ENCODE measurements at regions not wholly inside any gene's neighbourhood (a gene's known extent, or its start where the extent isn't known, plus 50 kb on each side); places are given as distances from the start of the nearest gene placed in this dataset.

GRCh38 chr9:102101723-102102122, 363.3 kb upstream of the GRIN3A start:
- H3K4me1 ChIP-seq (replicated peaks): no peaks in the 10 kb centered on the region
- no peak for DNase-seq (ENCODE audit: low read depth in 1 of 2, low spot score in 2 of 2)
- no peak overlapping the region for H3K4me3 ChIP-seq
- H3K27me3 ChIP-seq (replicated peaks): no peaks in the 10 kb centered on the region
- H3K9me3 ChIP-seq (replicated peaks): no peaks in the 10 kb centered on the region
- no peak overlapping the region for H3K27ac ChIP-seq
- H3K36me3 ChIP-seq: no peaks in the 10 kb centered on the region

GRCh38 chr9:102087141-102087540, 348.7 kb upstream of the GRIN3A start:
- Histone ChIP-seq H3K27me3 (replicated peaks) (no peaks in the 10 kb centered on the region), H3K9me3 (replicated peaks) (no peaks in the 10 kb centered on the region), H3K4me1 (replicated peaks) (no peaks in the 10 kb centered on the region), H3K4me3 (no peak overlapping the region), H3K36me3 (no peaks in the 10 kb centered on the region), H3K27ac (no peak overlapping the region)
- DNase-seq (ENCODE audit: low read depth in 1 of 2, low spot score in 2 of 2): no peak

DNA sequence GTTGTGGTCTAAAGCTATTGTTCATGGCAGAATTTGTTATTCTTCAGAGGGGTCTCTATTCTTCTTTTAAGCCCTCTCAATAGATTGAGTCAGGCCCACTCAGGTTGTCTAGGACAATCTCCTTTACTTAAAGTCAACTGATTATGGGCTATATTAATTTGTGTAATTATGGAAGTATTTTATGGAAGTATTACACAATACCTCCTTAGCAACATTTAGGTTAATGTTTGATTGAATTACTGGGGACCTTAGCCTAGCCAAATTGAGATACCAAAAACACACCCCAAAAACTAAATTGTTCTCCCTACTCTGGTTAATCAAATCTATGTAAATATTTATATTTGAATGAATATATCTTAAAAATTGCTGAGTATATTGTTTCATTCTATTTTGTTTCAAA, 347.1 kb upstream of the GRIN3A start:
- H3K27ac ChIP-seq: no peak overlapping the region
- H3K36me3 ChIP-seq: no peaks in the 10 kb centered on the region
- H3K4me1 ChIP-seq (replicated peaks): no peaks in the 10 kb centered on the region
- no peak overlapping the region for H3K4me3 ChIP-seq
- H3K27me3 ChIP-seq (replicated peaks): no peaks in the 10 kb centered on the region
- no peaks in the 10 kb centered on the region for H3K9me3 ChIP-seq (replicated peaks)
- no peak for DNase-seq (ENCODE audit: low read depth in 1 of 2, low spot score in 2 of 2)

DNA sequence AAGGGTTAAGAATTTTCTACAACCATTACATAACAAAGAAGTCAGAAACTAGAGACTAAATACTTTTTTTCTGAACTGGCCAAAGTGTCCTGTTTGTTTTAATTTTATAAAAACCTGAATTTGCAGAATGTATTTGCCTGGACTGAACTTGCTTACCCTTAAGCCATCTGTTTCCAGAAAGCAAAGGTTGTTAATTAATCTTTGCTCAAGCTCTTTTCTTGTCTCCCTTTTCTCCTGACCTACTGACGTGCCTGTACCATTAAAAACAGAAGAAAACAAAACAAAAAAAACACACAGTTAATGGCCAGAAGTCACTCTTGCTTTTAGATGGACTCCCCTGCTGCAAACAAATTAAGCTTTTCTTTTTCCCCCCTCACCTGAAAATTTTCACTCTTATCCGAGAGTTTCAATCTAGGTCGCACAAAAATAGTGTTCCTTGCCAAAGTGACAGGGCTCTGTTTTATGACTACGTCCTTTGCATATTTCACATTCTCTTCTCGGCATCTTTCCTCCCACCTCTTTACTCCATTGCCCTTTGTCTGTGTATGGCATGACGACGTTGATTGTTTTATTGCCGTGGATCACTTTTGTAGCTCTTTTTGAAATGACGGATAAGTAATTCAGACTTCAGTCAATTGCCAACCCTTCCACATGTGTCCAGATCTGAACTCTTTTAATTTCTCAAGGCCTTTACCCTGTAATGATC, 333.8 kb upstream of the GRIN3A start:
- Histone ChIP-seq H3K27ac (no peak overlapping the region), H3K36me3 (no peaks in the 10 kb centered on the region), H3K27me3 (replicated peaks) (no peaks in the 10 kb centered on the region), H3K9me3 (replicated peaks) (no peaks in the 10 kb centered on the region), H3K4me3 (no peak overlapping the region), H3K4me1 (replicated peaks) (no peaks in the 10 kb centered on the region)
- DNase-seq (ENCODE audit: low read depth in 1 of 2, low spot score in 2 of 2): no peak

DNA sequence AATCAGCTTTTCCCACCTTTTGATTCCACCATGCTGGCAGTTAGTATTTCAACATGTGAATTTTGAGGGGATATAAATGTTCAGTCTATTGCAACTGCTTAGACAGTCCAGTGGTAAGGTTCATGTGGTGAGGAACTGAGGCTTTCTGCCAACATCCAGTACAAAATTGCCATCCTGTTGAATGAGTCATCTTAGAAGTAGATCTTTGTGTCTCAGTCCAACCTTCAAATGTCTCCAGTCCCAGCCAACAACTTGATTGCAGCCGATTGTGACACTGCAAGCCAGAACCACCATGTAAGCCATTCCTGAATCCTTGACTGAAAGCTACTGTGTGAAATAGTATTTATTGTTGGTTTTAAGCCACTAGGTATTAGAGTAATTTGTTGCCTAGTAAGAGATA, 331.5 kb upstream of the GRIN3A start:
- H3K27me3 ChIP-seq (replicated peaks): no peaks in the 10 kb centered on the region
- no peaks in the 10 kb centered on the region for H3K9me3 ChIP-seq (replicated peaks)
- H3K4me3 ChIP-seq: no peak overlapping the region
- DNase-seq (ENCODE audit: low read depth in 1 of 2, low spot score in 2 of 2): no peak
- H3K4me1 ChIP-seq (replicated peaks): no peaks in the 10 kb centered on the region
- no peaks in the 10 kb centered on the region for H3K36me3 ChIP-seq
- H3K27ac ChIP-seq: no peak overlapping the region

GRCh38 chr9:102054811-102055210, 316.4 kb upstream of the GRIN3A start:
- Histone ChIP-seq H3K4me1 (replicated peaks) (no peaks in the 10 kb centered on the region), H3K27me3 (replicated peaks) (no peaks in the 10 kb centered on the region), H3K4me3 (no peak overlapping the region), H3K27ac (no peak overlapping the region), H3K9me3 (replicated peaks) (no peaks in the 10 kb centered on the region), H3K36me3 (no peaks in the 10 kb centered on the region)
- no peak for DNase-seq (ENCODE audit: low read depth in 1 of 2, low spot score in 2 of 2)

DNA sequence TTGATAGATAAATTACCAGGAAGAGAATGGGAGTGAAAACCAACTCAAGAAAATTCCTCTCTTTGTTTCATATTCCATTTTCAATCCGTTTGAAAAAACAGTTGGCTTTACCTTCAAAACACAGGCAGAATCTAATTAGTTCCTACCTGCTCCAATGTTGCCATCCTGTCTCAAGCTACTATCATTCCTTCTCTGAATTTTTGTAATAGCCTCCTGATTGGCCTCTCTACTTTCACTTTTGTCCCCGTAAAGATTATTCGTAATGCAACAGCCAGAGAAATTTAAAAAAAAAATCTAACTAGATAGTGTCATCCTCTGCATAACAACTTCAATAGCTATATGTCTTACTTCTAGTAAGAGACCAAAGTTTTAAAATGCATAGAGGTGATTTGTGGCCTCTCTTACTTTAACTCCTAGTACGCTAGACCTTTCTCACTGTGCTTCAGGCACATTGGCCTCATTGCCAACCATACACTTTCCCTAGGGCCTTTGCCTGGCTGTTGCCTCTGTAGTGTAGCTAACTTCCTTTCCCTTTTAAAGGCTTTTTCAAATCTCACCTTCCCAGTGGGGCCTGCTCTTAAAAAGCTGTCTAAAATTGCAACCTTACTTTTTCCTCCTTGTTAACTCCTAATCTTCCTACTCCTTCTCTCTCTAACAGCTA, 311.3 kb upstream of the GRIN3A start:
- H3K36me3 ChIP-seq: no peaks in the 10 kb centered on the region
- H3K4me1 ChIP-seq (replicated peaks): no peaks in the 10 kb centered on the region
- DNase-seq (ENCODE audit: low read depth in 1 of 2, low spot score in 2 of 2): no peak
- no peaks in the 10 kb centered on the region for H3K9me3 ChIP-seq (replicated peaks)
- H3K27me3 ChIP-seq (replicated peaks): no peaks in the 10 kb centered on the region
- no peak overlapping the region for H3K27ac ChIP-seq
- H3K4me3 ChIP-seq: no peak overlapping the region

DNA sequence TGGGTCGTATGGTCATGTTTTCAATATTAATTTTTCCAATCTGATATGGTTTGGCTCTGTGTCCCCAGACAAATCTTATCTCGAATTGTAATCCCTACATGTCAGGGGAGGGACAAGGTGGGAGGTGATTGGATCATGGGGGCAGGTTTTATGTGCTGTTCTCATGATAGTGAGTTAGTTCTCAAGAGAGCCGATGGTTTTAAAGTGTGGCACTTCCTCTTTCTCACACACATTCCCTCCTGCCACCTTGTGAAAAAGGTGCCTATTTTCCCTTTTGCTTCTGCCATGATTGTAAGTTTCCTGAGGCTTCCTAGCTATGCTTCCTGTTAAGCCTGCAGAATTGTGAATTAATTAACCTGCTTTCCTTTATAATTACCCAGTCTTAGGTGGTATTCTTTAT, 309.1 kb upstream of the GRIN3A start:
- Histone ChIP-seq H3K4me3 (no peak overlapping the region), H3K36me3 (no peaks in the 10 kb centered on the region), H3K9me3 (replicated peaks) (no peaks in the 10 kb centered on the region), H3K4me1 (replicated peaks) (no peaks in the 10 kb centered on the region), H3K27me3 (replicated peaks) (no peaks in the 10 kb centered on the region), H3K27ac (no peak overlapping the region)
- DNase-seq (ENCODE audit: low read depth in 1 of 2, low spot score in 2 of 2): no peak

GRCh38 chr9:102044133-102044532, 305.7 kb upstream of the GRIN3A start:
- Histone ChIP-seq H3K27me3 (replicated peaks) (no peaks in the 10 kb centered on the region), H3K4me3 (no peak overlapping the region), H3K4me1 (replicated peaks) (no peaks in the 10 kb centered on the region), H3K9me3 (replicated peaks) (no peaks in the 10 kb centered on the region), H3K27ac (no peak overlapping the region), H3K36me3 (no peaks in the 10 kb centered on the region)
- no peak for DNase-seq (ENCODE audit: low read depth in 1 of 2, low spot score in 2 of 2)

DNA sequence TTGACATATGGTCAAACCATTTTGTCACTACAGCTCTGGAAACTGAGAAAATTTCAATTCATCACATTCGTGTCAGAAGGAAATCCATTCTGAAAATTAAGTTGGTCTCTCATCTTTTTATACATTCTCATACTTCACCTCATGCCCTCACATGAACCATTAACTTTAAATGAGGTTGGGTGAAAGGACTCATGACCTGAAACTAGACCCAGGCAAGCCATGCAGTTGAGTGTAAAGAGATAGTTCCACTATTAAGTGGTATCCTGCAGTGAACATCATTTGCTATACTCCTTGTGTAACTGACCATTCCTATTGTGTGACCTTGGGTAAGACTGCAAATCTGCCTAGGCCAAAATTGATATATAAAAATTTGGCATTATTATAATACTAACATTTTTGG, 299.6 kb upstream of the GRIN3A start:
- no peak overlapping the region for H3K4me3 ChIP-seq
- no peak for DNase-seq (ENCODE audit: low read depth in 1 of 2, low spot score in 2 of 2)
- H3K4me1 ChIP-seq (replicated peaks): no peaks in the 10 kb centered on the region
- H3K27me3 ChIP-seq (replicated peaks): no peaks in the 10 kb centered on the region
- H3K27ac ChIP-seq: no peak overlapping the region
- no peaks in the 10 kb centered on the region for H3K9me3 ChIP-seq (replicated peaks)
- no peaks in the 10 kb centered on the region for H3K36me3 ChIP-seq

GRCh38 chr9:102035929-102036328, 297.5 kb upstream of the GRIN3A start:
- no peak for DNase-seq (ENCODE audit: low read depth in 1 of 2, low spot score in 2 of 2)
- Histone ChIP-seq H3K4me1 (replicated peaks) (no peaks in the 10 kb centered on the region), H3K9me3 (replicated peaks) (no peaks in the 10 kb centered on the region), H3K4me3 (no peak overlapping the region), H3K36me3 (no peaks in the 10 kb centered on the region), H3K27ac (no peak overlapping the region), H3K27me3 (replicated peaks) (no peaks in the 10 kb centered on the region)

DNA sequence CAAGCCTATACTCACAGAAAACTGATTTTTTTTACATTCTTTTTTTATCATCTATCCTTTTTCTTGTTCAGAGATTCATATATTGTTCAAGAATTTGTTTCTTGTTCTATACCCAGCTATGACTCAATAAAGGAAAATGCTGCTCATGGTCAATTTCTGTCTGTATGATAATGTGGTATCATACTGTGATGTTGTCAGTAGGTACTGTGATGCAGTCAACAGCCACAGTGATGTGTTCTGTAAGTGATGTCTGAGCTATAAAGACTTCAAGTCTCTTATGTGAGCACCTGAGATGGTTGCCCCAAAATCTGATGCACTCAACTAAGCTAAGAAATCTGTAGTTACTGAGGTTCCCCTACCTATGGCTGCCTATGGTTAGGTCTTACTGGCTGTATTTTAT, 294.2 kb upstream of the GRIN3A start:
- Histone ChIP-seq H3K4me1 (replicated peaks) (no peaks in the 10 kb centered on the region), H3K27me3 (replicated peaks) (no peaks in the 10 kb centered on the region), H3K27ac (no peak overlapping the region), H3K36me3 (no peaks in the 10 kb centered on the region), H3K9me3 (replicated peaks) (no peaks in the 10 kb centered on the region), H3K4me3 (no peak overlapping the region)
- no peak for DNase-seq (ENCODE audit: low read depth in 1 of 2, low spot score in 2 of 2)

GRCh38 chr9:102000956-102001355, 262.5 kb upstream of the GRIN3A start:
- Histone ChIP-seq H3K27ac (no peak overlapping the region), H3K27me3 (replicated peaks) (no peaks in the 10 kb centered on the region), H3K4me1 (replicated peaks) (no peaks in the 10 kb centered on the region), H3K4me3 (no peak overlapping the region), H3K36me3 (no peaks in the 10 kb centered on the region), H3K9me3 (replicated peaks) (no peaks in the 10 kb centered on the region)
- DNase-seq (ENCODE audit: low read depth in 1 of 2, low spot score in 2 of 2): no peak

- no peak for DNase-seq (ENCODE audit: low read depth in 1 of 2, low spot score in 2 of 2)
- Histone ChIP-seq H3K4me3 (no peak overlapping the region), H3K9me3 (replicated peaks) (no peaks in the 10 kb centered on the region), H3K36me3 (no peaks in the 10 kb centered on the region), H3K27ac (no peak overlapping the region), H3K4me1 (replicated peaks) (no peaks in the 10 kb centered on the region), H3K27me3 (replicated peaks) (no peaks in the 10 kb centered on the region)
Measured at GRCh38 chr9:101999441-101999840, 261.0 kb upstream of the GRIN3A start.

DNA sequence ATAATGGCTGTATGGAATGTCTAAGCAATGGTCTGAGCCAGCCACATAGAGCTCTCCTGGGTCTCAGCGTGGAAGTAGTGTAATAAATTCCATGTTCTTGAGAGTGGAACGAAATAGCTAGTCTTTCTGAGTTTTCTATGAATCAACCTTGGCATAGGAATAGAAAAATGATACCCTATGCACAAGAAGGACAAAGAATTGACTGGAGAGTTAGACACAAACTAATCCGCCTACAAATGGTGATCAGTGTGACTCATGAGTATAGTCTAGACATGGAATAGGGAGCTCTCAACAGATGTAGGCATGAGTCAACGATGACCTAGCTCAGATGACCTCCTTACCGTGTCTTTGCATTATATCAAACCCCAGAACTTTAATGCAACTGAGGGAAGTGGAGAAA, 256.8 kb upstream of the GRIN3A start:
- Histone ChIP-seq H3K4me1 (replicated peaks) (no peaks in the 10 kb centered on the region), H3K36me3 (no peaks in the 10 kb centered on the region), H3K9me3 (replicated peaks) (no peaks in the 10 kb centered on the region), H3K27me3 (replicated peaks) (no peaks in the 10 kb centered on the region), H3K4me3 (no peak overlapping the region), H3K27ac (no peak overlapping the region)
- DNase-seq (ENCODE audit: low read depth in 1 of 2, low spot score in 2 of 2): no peak
